Endothelial cell (in vitro differentiated cells): ENCODE measurements at regions not wholly inside any gene's neighbourhood (a gene's known extent, or its start where the extent isn't known, plus 50 kb on each side); places are given as distances from the start of the nearest gene placed in this dataset.

ENCODE experiments used
- DNase-seq: peaks from one replicate; pipeline ENCODE4 v3.0.0; 2021; ENCODE audit warnings: low spot score
- H3K27ac Mint-ChIP-seq: one replicate; pipeline ENCODE4 v1.8.0; 2021; ENCODE audit warnings: mixed read lengths, inconsistent platforms; ENCODE audit not compliant: unreplicated experiment
- H3K27me3 Mint-ChIP-seq: one replicate; pipeline ENCODE4 v1.8.0; 2021; ENCODE audit warnings: mild to moderate bottlenecking, moderate library complexity, mixed read lengths, inconsistent platforms; ENCODE audit not compliant: unreplicated experiment
- H3K36me3 Mint-ChIP-seq: one replicate; pipeline ENCODE4 v1.8.0; 2021; ENCODE audit warnings: mild to moderate bottlenecking, low read depth, mixed read lengths, inconsistent platforms; ENCODE audit not compliant: unreplicated experiment
- H3K4me1 Mint-ChIP-seq: one replicate; pipeline ENCODE4 v1.8.0; 2021; ENCODE audit warnings: mild to moderate bottlenecking, mixed read lengths, inconsistent platforms; ENCODE audit not compliant: unreplicated experiment
- H3K4me3 Mint-ChIP-seq: one replicate; pipeline ENCODE4 v1.8.0; 2021; ENCODE audit warnings: mild to moderate bottlenecking, mixed read lengths, inconsistent platforms; ENCODE audit not compliant: unreplicated experiment
- H3K9me3 Mint-ChIP-seq: one replicate; pipeline ENCODE4 v1.8.0; 2021; ENCODE audit warnings: mixed read lengths, inconsistent platforms; ENCODE audit not compliant: unreplicated experiment
- TF ChIP-seq, protein P1 (sequence below): fragments of 200-600 bp; sonication (generic); IDR thresholded peaks from one replicate; pipeline ENCODE4 v1.5.0; 2021; ENCODE audit warnings: antibody characterized with exemption; ENCODE audit not compliant: unreplicated experiment

DNA sequence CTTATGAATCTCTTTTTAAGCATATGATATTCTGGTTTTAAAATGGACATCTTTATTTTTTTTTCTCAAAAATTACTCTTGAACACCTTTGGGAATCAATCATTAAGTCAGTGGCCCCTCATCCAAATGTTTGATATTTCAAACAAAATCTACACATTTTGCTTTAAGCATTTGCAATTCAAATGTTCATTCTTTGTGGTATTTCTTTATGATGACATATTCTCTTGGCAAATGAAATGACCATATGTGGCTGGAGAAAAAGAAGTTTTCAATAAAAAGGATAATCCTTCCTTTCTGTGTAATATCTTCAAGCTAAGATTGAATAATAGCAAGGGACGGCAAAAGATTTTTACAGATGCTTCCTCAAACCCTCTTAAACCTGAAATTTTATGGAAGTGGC lies 420.8 kb downstream of the MTRR start:
- H3K9me3 Mint-ChIP-seq = no peaks in the 10 kb centered on the region
- H3K27me3 Mint-ChIP-seq = no peaks in the 10 kb centered on the region
- H3K4me1 Mint-ChIP-seq = no peaks in the 10 kb centered on the region
- H3K27ac Mint-ChIP-seq = no peak overlapping the region
- DNase-seq = no peak
- no peak overlapping the region for H3K4me3 Mint-ChIP-seq
- H3K36me3 Mint-ChIP-seq = no peaks in the 10 kb centered on the region
- TF ChIP-seq, protein P1, sequence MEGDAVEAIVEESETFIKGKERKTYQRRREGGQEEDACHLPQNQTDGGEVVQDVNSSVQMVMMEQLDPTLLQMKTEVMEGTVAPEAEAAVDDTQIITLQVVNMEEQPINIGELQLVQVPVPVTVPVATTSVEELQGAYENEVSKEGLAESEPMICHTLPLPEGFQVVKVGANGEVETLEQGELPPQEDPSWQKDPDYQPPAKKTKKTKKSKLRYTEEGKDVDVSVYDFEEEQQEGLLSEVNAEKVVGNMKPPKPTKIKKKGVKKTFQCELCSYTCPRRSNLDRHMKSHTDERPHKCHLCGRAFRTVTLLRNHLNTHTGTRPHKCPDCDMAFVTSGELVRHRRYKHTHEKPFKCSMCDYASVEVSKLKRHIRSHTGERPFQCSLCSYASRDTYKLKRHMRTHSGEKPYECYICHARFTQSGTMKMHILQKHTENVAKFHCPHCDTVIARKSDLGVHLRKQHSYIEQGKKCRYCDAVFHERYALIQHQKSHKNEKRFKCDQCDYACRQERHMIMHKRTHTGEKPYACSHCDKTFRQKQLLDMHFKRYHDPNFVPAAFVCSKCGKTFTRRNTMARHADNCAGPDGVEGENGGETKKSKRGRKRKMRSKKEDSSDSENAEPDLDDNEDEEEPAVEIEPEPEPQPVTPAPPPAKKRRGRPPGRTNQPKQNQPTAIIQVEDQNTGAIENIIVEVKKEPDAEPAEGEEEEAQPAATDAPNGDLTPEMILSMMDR = no peak

DNA sequence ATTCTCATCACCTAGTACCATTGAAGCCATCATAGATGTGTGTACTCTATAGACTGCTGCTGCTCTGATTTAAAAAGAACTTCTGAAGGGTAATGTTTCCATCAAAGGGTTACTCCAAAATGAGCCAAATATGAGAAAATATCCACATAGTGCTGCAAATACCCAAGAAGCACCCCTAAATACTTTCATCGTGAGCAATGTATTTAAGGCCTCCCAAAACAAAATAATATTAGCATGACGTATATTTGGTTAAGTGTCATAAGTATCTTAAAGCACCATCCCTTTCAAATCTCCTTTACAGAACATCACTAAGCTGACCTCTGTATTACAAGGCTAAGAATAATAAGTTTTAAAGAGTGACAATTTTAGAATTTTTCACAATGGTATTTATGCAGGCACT lies 421.8 kb downstream of the MTRR start:
- Mint-ChIP-seq H3K27ac (no peak overlapping the region), H3K9me3 (no peaks in the 10 kb centered on the region), H3K4me3 (no peak overlapping the region), H3K27me3 (no peaks in the 10 kb centered on the region), H3K4me1 (no peaks in the 10 kb centered on the region), H3K36me3 (no peaks in the 10 kb centered on the region)
- TF ChIP-seq, protein P1 = no peak
- DNase-seq = no peak

DNA sequence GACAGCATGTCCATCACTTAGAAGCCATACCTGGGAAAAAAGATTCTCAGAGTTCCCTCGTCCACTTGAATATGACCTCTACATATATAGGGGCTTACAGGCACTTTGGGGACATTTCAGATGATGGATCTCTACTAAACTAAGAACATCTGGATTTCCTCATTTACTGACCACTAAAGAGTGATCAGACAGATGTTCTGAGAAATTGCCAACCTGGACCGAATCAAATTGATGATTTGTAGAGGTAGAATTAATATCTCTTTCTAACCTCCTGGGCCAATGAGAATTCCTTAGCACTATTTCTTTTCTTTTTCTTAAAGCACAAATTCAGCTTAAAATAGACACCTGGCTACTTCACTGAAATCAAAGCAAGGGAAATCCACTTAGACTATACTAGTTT lies 422.7 kb downstream of the MTRR start:
- Mint-ChIP-seq H3K9me3 (no peaks in the 10 kb centered on the region), H3K36me3 (no peaks in the 10 kb centered on the region), H3K4me1 (no peaks in the 10 kb centered on the region), H3K27ac (no peak overlapping the region), H3K4me3 (no peak overlapping the region), H3K27me3 (no peaks in the 10 kb centered on the region)
- TF ChIP-seq, protein P1 = no peak
- DNase-seq = no peak

DNA sequence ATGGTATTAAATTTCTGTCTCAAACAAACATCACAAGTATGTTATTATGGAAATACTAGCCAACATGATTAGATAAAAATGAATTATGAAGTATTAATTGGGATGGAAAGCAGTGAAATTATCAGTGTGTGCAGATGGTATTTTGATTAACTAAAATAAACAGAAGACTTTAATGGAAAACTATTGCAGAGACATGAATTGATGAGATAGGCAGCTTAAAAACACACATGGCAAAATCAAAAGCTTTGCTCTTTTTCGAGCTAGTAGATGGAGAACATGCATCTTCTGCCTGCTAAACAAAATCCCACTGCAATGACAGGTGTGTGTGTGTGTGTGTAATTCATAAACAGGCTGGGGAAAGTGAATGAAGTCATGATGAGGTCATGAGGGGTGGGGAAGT lies 426.2 kb downstream of the MTRR start:
- no peak for DNase-seq
- H3K4me1 Mint-ChIP-seq = no peaks in the 10 kb centered on the region
- H3K27ac Mint-ChIP-seq = no peak overlapping the region
- H3K27me3 Mint-ChIP-seq = no peaks in the 10 kb centered on the region
- no peaks in the 10 kb centered on the region for H3K36me3 Mint-ChIP-seq
- H3K4me3 Mint-ChIP-seq = no peak overlapping the region
- TF ChIP-seq, protein P1 = no peak
- H3K9me3 Mint-ChIP-seq = no peaks in the 10 kb centered on the region

DNA sequence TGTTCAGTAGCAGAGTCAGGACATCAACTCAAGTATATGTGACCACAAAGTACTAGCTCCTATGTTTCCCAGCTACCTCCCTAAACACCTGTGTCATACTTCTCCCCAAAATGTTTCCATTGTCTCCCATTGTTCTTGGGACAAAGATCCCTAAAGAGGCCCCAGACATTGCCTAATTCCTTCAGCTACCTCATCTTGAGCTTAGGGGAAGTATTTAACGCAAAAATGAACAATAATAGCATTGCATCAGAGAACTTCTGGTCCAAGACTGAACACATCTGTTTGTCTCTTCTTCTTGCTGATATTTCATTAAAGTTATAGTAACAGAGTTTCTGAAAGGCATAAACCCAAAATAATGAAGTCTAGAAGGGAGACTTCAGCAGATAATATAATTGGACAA lies 430.8 kb downstream of the MTRR start:
- H3K27me3 Mint-ChIP-seq = no peaks in the 10 kb centered on the region
- H3K4me3 Mint-ChIP-seq = no peak overlapping the region
- no peak for DNase-seq
- H3K9me3 Mint-ChIP-seq = no peaks in the 10 kb centered on the region
- TF ChIP-seq, protein P1 = no peak
- no peaks in the 10 kb centered on the region for H3K4me1 Mint-ChIP-seq
- no peak overlapping the region for H3K27ac Mint-ChIP-seq
- H3K36me3 Mint-ChIP-seq = no peaks in the 10 kb centered on the region
